Activated T-helper 9 cell treated with anti-CD3 and anti-CD28 coated beads, Interleukin-2, amount 50 U/mL, for 16 hours (primary cell): ENCODE measurements at regions not wholly inside any gene's neighbourhood (a gene's known extent, or its start where the extent isn't known, plus 50 kb on each side); places are given as distances from the start of the nearest gene placed in this dataset.

ENCODE experiments used
- DNase-seq: peaks from one replicate; pipeline ENCODE4 v3.0.0-alpha.2; 2020; ENCODE audit warnings: low read depth

DNA sequence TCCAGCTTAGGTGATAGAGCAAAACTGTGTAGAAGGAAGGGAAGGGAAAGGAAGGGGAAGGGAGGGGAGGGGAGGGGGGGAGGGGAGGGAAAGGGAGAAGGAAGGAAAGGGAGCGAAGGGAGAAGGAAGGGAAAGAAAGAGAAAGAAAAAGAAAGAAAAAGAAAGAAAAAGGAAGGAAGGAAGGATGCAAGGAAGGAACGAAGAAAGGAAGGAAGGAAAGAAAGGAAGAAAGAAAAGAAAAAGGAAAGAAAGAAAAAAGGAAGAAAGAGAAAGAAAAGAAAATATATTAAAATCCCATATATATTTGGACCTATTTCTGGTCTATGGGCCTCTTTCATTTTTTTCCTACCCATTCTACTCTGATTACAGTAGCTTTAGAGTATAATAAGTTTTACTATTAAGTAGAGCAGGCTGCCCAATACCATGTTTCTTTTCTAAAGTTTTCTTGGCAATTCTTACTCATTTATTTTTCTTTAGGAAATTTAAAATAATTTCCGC, 229.1 kb downstream of the AUH start:
- no peak for DNase-seq

DNA sequence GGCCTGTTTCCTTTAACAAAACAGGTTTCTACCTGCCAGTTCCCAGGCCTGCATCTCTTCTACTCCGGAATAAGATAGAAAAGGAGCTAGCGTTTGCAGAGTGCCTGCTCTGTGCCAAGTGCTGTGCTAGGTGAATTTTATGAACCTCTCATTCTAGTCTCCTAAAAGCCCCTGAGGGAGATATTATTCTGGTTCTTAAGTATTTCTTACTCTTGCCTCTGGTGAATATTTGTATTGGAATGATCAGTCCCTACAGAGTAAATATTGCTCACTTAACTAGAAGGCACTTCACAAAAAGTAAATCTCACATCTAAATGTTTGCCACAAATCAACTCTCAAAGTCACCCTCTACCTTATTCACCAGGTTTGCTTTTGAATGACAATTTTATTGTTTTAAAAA, 227.1 kb downstream of the AUH start:
- no peak for DNase-seq

DNA sequence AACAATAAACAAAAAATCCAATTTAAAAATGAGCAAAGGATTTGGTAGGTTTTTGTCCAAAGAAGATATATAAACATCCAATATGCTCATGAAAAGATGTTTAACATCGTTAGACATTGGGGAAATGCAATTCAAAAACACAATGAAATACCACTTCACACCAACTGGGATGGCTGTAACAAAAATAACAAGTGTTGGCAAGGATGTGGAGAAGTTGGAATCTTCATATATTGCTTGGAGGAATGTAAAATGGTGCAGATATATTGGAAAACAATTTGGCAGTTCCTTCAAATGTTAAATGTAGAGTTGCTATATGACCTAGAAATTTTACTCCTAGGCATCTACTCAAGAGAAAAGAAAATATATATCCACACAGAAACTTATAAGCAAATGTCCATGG, 224.3 kb downstream of the AUH start:
- no peak for DNase-seq

DNA sequence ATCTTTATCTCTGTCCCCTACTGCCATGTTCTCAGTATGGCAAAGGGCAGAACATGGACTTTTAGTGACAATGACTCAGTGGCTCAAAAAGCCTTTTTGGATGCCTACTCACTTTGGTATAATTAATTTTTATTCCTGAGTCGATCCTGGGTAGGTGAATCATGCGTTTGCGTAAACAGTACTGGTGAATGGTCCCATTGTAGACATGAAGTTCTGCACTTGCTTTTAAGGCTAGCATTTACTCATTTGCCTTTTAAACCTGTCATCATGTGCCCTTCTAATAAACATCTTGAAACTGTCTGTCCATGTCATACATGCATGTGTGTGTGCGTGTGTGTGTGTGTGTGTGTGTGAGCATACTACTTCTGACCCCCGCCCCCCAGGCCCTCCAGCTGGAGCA, 223.0 kb downstream of the AUH start:
- no peak for DNase-seq

DNA sequence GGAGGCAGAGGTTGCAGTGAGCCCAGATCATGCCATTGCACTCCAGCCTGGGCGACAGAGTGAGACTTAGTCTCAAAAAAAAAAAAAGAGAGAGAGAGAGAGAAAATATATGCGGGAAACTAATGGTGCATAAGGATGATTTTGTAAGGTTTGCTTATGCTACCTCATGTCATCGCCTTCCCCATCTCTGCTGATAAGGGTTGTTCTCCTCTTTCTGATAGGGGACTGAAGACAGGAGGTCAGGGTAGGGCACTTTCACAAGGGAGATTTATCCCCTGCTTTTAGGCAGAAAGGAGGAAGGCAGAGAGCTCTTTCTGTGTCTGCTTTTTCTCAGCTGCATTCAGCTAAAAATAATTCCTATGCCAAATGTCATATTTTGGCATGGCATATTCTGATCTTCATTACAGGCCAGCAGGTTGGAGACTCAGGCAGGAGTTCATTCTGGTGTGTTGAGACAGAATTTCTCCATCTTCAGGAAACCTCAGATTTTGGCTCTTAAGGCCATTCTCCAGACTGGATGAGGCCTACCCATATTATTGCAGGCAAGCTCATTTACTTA, 220.2 kb downstream of the AUH start:
- DNase-seq, result no peak

DNA sequence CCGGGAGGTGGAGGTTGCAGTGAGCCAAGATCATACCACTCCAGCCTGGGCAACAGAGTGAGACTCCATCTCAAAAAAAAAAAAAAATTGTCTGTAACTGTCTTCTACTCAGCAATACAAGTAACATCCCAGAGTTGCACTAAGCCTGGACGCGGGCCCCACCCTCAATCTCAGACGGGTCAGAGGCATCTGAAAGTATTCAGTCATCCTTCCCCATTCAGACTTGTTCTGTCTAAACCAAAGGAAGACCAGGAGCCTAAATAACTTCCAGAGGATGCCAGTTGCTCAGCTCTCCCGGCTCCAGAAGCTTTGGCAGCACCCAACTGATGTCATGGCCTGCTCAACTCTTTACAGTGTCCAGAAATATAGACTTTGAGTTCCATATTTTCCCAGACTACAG, 218.6 kb downstream of the AUH start:
- no peak for DNase-seq

DNA sequence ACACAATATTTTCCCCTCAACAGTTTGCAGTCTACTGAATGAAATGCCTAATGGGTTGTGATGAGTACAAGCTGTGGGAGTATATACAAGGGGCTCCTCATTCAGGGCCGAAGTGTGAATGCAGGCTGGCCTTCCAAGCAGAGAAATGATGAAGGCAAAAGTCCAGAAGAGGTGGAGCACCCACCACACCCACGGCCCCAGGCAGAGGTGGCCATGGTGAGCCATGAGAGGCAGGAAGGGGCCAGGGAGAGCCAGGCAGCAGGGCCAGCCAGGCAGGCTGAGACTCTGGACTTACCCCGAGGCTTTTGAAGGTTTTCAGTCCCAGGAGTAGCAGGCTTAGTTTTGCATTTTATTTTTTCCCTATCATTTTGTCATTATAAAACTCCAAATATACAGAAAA, 218.1 kb downstream of the AUH start:
- no peak for DNase-seq

GRCh38 chr9:91144769-91145168, 216.9 kb downstream of the AUH start:
- no peak for DNase-seq

DNA sequence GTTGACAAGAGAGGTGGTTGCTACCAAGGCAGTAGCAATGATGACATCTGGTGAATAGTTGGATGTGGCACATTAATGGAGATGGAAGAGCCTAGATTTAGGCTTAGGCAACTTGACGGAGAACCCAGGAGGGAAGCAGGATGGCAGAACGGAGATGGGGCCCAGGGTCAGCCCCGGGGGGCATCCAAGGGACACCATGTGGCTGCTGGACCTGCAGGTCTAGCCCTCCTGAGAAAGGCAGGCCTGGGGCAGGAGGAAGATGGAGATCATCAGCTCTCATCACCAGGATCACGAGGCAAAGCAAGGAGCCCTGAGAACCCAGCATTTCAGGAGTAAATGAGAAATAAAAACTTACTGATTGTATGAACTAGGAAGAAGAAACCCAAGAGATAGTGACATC, 216.2 kb downstream of the AUH start:
- no peak for DNase-seq

DNA sequence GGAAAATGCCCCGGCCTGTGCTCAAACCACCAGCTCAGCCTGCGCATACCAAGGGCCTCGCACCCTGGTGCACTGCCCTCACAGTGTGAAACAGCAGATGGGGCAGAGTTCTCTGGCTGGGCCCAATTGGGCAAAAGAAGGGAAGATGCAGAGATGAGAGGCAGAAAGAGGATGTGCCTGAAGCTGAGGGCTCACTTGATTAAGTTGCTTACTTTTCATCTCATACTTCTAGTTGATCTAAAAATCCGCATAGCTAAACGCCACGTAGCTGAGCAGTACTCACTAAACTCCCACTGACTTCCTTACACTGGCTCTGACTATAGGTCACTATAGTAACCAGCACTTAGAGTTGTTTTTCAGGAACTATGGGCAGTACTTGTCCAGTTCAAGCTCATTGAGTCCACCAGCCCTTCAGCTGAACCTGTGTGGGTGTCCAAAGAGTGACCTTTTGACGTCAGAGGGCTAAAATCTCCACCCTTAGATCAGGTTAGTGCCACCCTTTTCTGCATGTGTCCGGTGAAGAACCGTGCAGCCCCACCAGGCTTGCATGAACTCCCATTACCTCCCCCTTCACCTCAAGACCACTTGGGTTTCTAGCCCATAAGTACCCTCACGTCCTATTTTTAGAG, 215.2 kb downstream of the AUH start:
- no peak for DNase-seq

DNA sequence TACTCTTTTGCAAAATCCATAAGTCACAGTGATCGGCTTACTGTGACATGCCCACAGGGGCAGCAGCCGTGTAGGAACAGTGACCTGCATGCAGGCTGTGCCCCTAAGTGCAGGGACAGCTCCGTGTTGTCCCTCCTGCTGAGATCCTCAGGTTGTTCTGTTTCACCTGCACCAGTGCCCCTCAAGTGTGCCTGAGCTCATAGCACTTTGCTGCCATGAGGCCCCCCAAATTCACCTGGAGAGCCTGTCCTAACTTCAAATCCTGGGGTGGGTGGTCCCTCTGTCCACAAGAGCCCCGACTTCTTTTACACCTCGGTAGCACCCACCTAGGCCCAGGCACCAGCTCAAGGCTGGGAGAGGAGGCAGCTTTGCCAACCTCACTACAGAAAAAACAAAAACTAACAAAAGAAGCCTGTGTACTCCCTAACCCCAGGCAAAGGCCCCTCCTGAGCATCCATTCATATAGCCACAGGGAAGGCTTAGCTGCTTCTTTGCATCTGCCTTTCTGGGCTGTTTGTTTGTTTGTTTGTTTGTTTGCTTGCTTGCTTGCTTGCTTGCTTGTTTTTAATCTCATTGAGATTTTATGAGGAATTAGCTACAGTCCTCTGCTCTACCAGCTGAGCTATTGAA, 214.5 kb downstream of the AUH start:
- no peak for DNase-seq

GRCh38 chr9:91148306-91148705, 213.4 kb downstream of the AUH start:
- DNase-seq, result no peak

GRCh38 chr9:91150273-91150997, 211.3 kb downstream of the AUH start:
- no peak for DNase-seq

DNA sequence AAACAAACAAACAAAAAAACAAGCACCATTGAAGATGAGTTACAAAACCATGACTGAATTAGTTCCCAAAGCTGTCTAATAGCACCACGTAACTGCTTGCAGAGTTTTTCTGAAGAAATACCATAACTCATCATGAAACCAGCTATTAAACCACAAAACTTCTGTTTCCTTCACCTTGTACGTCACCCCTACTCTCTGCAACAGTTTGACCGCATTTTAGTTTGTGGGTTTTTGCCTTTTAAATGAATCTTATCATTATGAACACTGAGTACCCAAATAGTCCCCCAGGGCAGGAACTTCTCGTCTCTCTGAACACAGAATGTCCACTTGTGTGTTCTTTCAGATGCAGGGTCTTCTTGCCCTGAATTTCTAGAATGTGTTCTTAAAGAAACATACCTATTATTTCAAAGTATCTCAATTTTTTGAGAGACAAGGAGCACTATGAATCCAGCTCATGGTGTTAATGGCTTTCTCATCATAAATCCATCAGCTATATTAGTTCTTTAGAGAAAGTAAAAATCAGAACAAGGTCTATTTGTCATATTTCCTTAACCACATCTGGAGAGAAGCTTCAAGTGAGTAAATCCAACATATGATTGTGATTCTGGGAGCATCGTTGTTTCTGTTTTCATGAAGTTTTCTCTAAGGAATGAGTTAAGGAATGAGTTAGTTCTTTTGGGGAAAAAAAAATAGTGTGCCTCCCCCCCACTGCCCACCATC, 210.6 kb downstream of the AUH start:
- DNase-seq, result no peak

DNA sequence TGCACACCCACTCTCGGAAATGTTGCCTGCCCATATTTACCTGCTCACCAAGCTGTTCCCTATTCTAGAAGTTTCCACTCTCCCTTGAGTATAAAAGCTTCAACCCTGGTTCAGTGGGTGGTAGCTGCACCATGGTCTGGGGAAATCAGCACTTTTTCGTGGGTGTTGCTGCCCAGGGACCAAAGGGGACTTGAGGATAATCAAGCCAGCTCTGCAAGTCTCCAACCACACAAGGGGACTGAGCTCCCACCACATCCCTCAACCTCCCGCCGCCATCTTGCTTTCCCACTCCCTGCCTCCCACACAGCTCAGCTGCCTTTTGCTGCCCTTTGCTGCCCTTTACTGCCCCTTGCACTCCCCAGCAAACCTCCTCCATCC, 210.0 kb downstream of the AUH start:
- DNase-seq, result no peak

DNA sequence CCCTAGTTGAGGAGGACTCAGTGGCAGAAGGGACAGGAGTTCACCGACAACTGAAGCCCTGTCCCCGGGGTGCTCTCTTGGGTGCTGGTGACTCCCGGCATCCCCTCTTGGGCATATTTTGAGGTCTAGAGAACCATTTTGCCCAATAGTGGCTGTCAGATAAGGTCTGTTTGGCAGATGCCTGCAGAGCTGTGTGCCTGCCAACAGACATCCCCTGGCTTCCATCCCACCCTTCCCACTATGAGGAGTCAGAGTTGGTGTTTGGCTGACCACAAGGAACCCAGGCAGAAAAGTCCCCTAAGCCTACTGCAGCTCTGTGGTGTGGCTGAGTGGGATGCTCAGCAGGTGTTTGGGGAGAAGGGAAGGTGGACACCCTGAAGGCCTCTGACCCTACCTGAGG, 207.0 kb downstream of the AUH start:
- DNase-seq, result no peak

DNA sequence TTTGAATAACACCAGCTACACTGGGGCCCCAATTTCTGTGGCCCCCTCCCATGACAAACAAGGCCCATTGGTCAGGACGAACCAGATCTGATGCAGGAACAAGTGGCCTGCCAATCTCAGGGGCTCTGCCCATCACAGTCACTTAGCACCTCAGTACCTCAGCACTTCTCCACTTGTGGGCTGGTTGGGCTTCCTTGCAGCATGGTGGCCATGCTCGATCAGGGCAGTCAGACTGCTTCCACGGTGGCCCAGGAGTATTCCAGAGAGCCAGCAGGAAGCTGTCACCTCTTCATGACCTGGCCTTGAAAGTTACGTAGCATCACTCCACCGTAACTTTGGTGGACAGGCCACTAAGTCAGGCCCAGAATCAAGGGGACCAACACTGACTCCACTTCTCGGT, 206.5 kb downstream of the AUH start:
- no peak for DNase-seq

GRCh38 chr9:91155746-91156376, 205.9 kb downstream of the AUH start:
- DNase-seq, result no peak

DNA sequence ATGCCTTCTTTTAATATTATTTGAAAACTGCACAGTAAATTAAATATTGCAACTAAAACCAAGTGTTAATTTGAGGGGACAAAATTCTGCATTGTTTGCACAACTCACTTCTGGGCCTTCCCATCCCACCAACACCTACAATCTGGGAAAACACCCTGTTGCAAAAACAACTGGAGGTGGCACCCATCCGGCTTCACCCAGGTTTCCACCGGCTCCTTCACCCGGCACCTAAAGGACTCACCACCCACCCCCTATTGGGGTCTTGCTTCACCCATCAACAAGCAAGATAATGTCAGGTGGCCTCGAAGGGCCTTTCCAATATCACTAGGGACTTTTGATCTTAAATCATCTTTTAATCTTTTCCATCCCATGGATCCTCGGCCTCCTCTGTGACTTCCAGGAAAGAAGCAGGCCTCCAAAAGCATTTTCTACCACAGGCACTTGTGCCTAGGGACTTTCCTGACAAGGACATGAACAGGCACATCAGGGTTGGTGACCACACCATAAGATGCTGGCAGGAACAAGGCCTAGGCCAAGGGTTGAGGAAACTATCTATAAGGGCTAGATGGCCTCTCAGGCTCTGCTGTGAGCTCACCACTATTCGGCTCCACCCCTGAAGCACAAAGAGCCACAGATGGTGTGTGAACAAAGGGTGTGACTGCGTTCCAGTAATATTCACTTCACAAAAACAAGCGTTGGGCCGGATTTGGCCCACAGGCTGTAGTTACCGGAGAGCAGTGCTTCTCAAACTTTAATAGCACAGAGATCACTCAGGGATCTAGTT, 205.1 kb downstream of the AUH start:
- DNase-seq, result no peak

GRCh38 chr9:91157883-91158282, 203.8 kb downstream of the AUH start:
- no peak for DNase-seq

DNA sequence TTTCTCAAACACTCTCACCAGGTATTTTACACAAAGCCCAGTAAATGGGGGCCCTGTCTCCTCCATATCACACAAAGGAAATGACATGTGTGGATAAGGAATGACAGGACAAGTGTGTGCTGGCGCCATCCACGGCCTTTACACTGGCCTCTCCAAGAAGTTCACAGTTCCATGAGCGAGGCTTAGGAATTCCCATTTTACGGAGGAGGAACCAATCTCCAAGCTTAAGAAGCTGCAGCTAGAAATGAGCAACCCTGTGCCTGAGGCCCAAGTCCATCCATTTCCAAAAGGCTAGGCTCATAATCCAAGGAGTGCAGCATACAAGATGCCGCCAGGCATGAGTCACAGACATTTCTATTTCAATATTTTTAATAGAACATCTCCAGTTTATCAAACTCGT, 203.4 kb downstream of the AUH start:
- no peak for DNase-seq
